Loucy (cell line): ENCODE measurements at regions not wholly inside any gene's neighbourhood (a gene's known extent, or its start where the extent isn't known, plus 50 kb on each side); places are given as distances from the start of the nearest gene placed in this dataset.

Source experiments
- H2AFZ ChIP-seq: fragments of 200-600 bp; sonication (generic); 2 replicates; pipeline ENCODE4 v1.6.0; 2016; ENCODE audit warnings: antibody characterized with exemption, mild to moderate bottlenecking, low read length, moderate library complexity
- H3F3A ChIP-seq: fragments of 200-600 bp; 2 replicates; pipeline ENCODE4 v1.6.0; 2016; ENCODE audit warnings: antibody characterized with exemption, low read depth, mild to moderate bottlenecking
- H3K27me3 ChIP-seq: fragments of 200-600 bp; sonication (generic); 2 replicates; pipeline ENCODE4 v1.6.1; 2014; ENCODE audit warnings: low read length, mild to moderate bottlenecking; ENCODE audit not compliant: insufficient read depth, poor library complexity, severe bottlenecking
- H3K36me3 ChIP-seq: fragments of 200-600 bp; sonication (generic); 2 replicates; pipeline ENCODE4 v1.6.1; 2016; ENCODE audit warnings: low read length; ENCODE audit not compliant: insufficient read depth
- H3K4me1 ChIP-seq: fragments of 200-600 bp; sonication (generic); 2 replicates; pipeline ENCODE4 v1.5.1; 2014; ENCODE audit warnings: low read length, mild to moderate bottlenecking; ENCODE audit not compliant: insufficient read depth, poor library complexity, severe bottlenecking
- H3K4me2 ChIP-seq: fragments of 200-600 bp; sonication (generic); 2 replicates; pipeline ENCODE4 v1.6.0; 2014; ENCODE audit warnings: antibody characterized with exemption, low read length, low read depth, mild to moderate bottlenecking; ENCODE audit not compliant: poor library complexity, severe bottlenecking
- H3K4me3 ChIP-seq: fragments of 200-600 bp; sonication (generic); 2 replicates; pipeline ENCODE4 v1.5.1; 2014; ENCODE audit warnings: low read length, mild to moderate bottlenecking, mixed read lengths; ENCODE audit not compliant: poor library complexity, severe bottlenecking
- H3K79me2 ChIP-seq: fragments of 200-600 bp; sonication (generic); 2 replicates; pipeline ENCODE4 v1.6.1; 2014; ENCODE audit warnings: low read length; ENCODE audit not compliant: insufficient read depth
- H3K9ac ChIP-seq: fragments of 200-600 bp; sonication (generic); 2 replicates; pipeline ENCODE4 v1.6.0; 2014; ENCODE audit warnings: mild to moderate bottlenecking, low read depth, low read length, moderate library complexity; ENCODE audit not compliant: poor library complexity, severe bottlenecking
- H3K9me2 ChIP-seq: fragments of 200-600 bp; sonication (generic); replicated peaks from 2 replicates; pipeline ENCODE4 v1.6.1; 2016; ENCODE audit warnings: low read depth, low read length, mixed read lengths
- H3K9me3 ChIP-seq: fragments of 200-600 bp; sonication (generic); 2 replicates; pipeline ENCODE4 v1.6.1; 2014; ENCODE audit warnings: mild to moderate bottlenecking, antibody characterized with exemption, low read length, low read depth; ENCODE audit not compliant: insufficient read depth
- H4K20me1 ChIP-seq: fragments of 200-600 bp; sonication (generic); 2 replicates; pipeline ENCODE4 v1.6.0; 2014; ENCODE audit warnings: antibody characterized with exemption, low read length, mild to moderate bottlenecking; ENCODE audit not compliant: insufficient read depth, poor library complexity, severe bottlenecking
- CTCF ChIP-seq: fragments of 200-600 bp; sonication (generic); conservative IDR thresholded peaks from 2 replicates; pipeline ENCODE4 v1.5.1; 2014; ENCODE audit warnings: mild to moderate bottlenecking, antibody characterized with exemption, low read length
- EZH2phosphoT487 ChIP-seq: fragments of 200-600 bp; IDR thresholded peaks from 2 replicates; pipeline ENCODE4 v1.6.1; 2018; ENCODE audit warnings: antibody characterized with exemption, mild to moderate bottlenecking, moderate library complexity, borderline replicate concordance

- no peaks in the 10 kb centered on the region for H3F3A ChIP-seq
- H3K9me3 ChIP-seq, result peaks cover 8% of the 10 kb centered on the region; the same call in 1 of the 2 replicates
- H3K4me1 ChIP-seq, result no peaks in the 10 kb centered on the region
Measured at GRCh38 chr16:72673118-72673517, 374.8 kb downstream of the ZFHX3 start.

DNA sequence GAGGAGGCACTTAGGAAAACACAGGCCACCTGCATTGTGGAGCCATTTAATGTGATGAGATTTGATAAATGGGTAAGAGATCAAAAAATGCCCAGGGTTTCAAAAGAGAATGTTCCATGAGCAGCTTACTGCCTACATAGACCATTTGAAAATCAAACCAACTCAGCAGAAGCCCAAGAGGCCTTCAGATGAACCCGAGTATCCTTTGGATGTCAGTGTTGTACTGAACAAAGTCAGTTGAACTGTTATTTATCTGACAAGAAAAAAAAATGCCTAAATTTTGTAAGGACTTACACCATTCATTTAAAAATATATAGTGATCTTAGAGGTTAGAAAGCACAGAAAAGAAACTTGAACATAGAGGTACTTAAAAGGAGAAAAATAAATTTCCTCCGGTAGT lies 381.7 kb downstream of the ZFHX3 start:
- Histone ChIP-seq H4K20me1 (no peaks in the 10 kb centered on the region), H3K79me2 (peaks cover 24% of the 10 kb centered on the region), H3K4me1 (peaks cover 33% of the 10 kb centered on the region), H3K9ac (peak overlapping the region; percentile 76), H3K4me2 (peak overlapping the region; percentile 84), H3K36me3 (no peaks in the 10 kb centered on the region), H3K27me3 (no peaks in the 10 kb centered on the region), H3K4me3 (peak overlapping the region; percentile 95), H2AFZ (no peak overlapping the region), H3K9me2 (no peaks in the 10 kb centered on the region), H3K9me3 (no peaks in the 10 kb centered on the region), H3F3A (no peaks in the 10 kb centered on the region)
- TF ChIP-seq EZH2phosphoT487 (no peak), CTCF (peak; percentile 45)

More at GRCh38 chr16:72673118-72673517, 374.8 kb downstream of the ZFHX3 start:
- H3K79me2 ChIP-seq, result no peaks in the 10 kb centered on the region
- no peaks in the 10 kb centered on the region for H3K27me3 ChIP-seq
- no peaks in the 10 kb centered on the region for H3K9me2 ChIP-seq
- H3K4me3 ChIP-seq, result no peak overlapping the region
- no peaks in the 10 kb centered on the region for H4K20me1 ChIP-seq
- no peak for TF ChIP-seq CTCF
- no peak for TF ChIP-seq EZH2phosphoT487
- no peak overlapping the region for H2AFZ ChIP-seq
- H3K9ac ChIP-seq, result no peak overlapping the region
- H3K36me3 ChIP-seq, result no peaks in the 10 kb centered on the region
- H3K4me2 ChIP-seq, result no peak overlapping the region

DNA sequence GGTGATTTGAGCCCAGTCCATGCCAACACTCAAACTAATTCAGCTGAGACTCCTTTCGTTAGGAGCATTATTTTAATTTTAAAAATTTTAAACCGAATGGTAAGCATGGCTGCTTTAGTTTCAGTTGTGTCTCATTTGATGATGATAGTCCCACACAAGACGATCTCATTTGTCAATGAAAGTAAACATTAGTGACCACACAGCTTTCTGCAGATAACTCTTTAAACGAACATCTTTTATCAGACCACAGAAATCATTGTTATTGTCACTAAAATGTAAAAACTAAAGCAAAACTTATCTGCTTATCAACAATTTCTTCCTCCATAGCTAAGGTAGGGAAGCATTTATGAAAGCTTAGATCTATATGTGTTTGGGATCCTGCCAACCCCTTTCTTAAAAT lies 382.2 kb downstream of the ZFHX3 start:
- Histone ChIP-seq H3K27me3 (no peaks in the 10 kb centered on the region), H4K20me1 (no peaks in the 10 kb centered on the region), H2AFZ (peak overlapping the region; percentile 96), H3K9me2 (no peaks in the 10 kb centered on the region), H3K79me2 (peaks cover 29% of the 10 kb centered on the region), H3K4me1 (peaks cover 33% of the 10 kb centered on the region), H3K4me2 (peak overlapping the region; percentile 84), H3F3A (no peaks in the 10 kb centered on the region), H3K9me3 (no peaks in the 10 kb centered on the region), H3K4me3 (peak overlapping the region; percentile 95), H3K9ac (peak overlapping the region; percentile 76), H3K36me3 (no peaks in the 10 kb centered on the region)
- no peak for TF ChIP-seq EZH2phosphoT487
